SH-SY5Y (cell line): ENCODE measurements at regions not wholly inside any gene's neighbourhood (a gene's known extent, or its start where the extent isn't known, plus 50 kb on each side); places are given as distances from the start of the nearest gene placed in this dataset.

ENCODE experiments used
- GATA2 ChIP-seq: IDR thresholded peaks from 2 replicates; pipeline ENCODE4 v1.6.1; 2011; ENCODE audit warnings: mild to moderate bottlenecking, low read depth, low read length
- GATA3 ChIP-seq: IDR thresholded peaks from 2 replicates; pipeline ENCODE4 v1.6.1; 2011; ENCODE audit warnings: low read depth, mild to moderate bottlenecking, low read length, moderate library complexity

- TF ChIP-seq GATA2 = no peak
- TF ChIP-seq GATA3 = no peak
Measured at GRCh38 chr4:137651128-137651527, 118.8 kb upstream of the PCDH18 start.
